ENCODE measurements at regions not wholly inside any gene's neighbourhood (a gene's known extent, or its start where the extent isn't known, plus 50 kb on each side); places are given as distances from the start of the nearest gene placed in this dataset.

GRCh38 chr4:169861593-169861992 lies 103.8 kb upstream of the HPF1 start:
- TF ChIP-seq POLR2A (IDR thresholded peaks at IDR 0.05) (no peak), CTCF (IDR thresholded peaks at IDR 0.05) (no peak)
